SU-DHL-6 (cell line): ENCODE measurements at regions not wholly inside any gene's neighbourhood (a gene's known extent, or its start where the extent isn't known, plus 50 kb on each side); places are given as distances from the start of the nearest gene placed in this dataset.

ENCODE experiments used
- H2AFZ ChIP-seq: fragments of 200-600 bp; sonication (generic); 2 replicates; pipeline ENCODE4 v1.6.1; 2014; ENCODE audit warnings: low read depth, mild to moderate bottlenecking, moderate library complexity, mixed read lengths, antibody characterized with exemption, low read length; ENCODE audit not compliant: severe bottlenecking
- H3F3A ChIP-seq: fragments of 200-600 bp; shearing (Covaris generic); 2 replicates; pipeline ENCODE4 v1.6.0; 2016; ENCODE audit warnings: antibody characterized with exemption, mild to moderate bottlenecking; ENCODE audit not compliant: insufficient read depth
- H3K27ac ChIP-seq: fragments of 200-600 bp; sonication (generic); 2 replicates; pipeline ENCODE4 v1.5.1; 2016; ENCODE audit warnings: low read depth, mild to moderate bottlenecking, low read length, moderate library complexity, mixed read lengths
- H3K27me3 ChIP-seq: fragments of 200-600 bp; sonication (generic), shearing (Covaris generic); 2 replicates; pipeline ENCODE4 v1.6.0; 2014; ENCODE audit warnings: mild to moderate bottlenecking, low read length
- H3K36me3 ChIP-seq: fragments of 200-600 bp; sonication (generic); 2 replicates; pipeline ENCODE4 v1.6.1; 2014; ENCODE audit warnings: mild to moderate bottlenecking, low read length, mixed read lengths
- H3K4me2 ChIP-seq: fragments of 300-600, 200-600 bp; shearing (Covaris generic), sonication (generic); 2 replicates; pipeline ENCODE4 v1.6.0; 2014; ENCODE audit warnings: low read length, low read depth, mild to moderate bottlenecking; ENCODE audit not compliant: poor library complexity, severe bottlenecking
- H3K4me3 ChIP-seq: fragments of 200-600 bp; sonication (generic); 2 replicates; pipeline ENCODE4 v1.5.1; 2014; ENCODE audit warnings: antibody characterized with exemption, low read length, mild to moderate bottlenecking, mixed read lengths; ENCODE audit not compliant: insufficient read depth, poor library complexity, severe bottlenecking
- H3K79me2 ChIP-seq: fragments of 200-600 bp; sonication (generic); 2 replicates; pipeline ENCODE4 v1.6.1; 2014; ENCODE audit warnings: mild to moderate bottlenecking, low read length, moderate library complexity; ENCODE audit not compliant: insufficient read depth
- H3K9ac ChIP-seq: fragments of 200-600 bp; sonication (generic); 2 replicates; pipeline ENCODE4 v1.7.0; 2014; ENCODE audit warnings: mild to moderate bottlenecking, low read length
- H3K9me2 ChIP-seq: fragments of 200-600 bp; sonication (generic); replicated peaks from 2 replicates; pipeline ENCODE4 v1.6.1; 2014; ENCODE audit warnings: low read length; ENCODE audit not compliant: insufficient read depth
- H3K9me3 ChIP-seq: fragments of 200-600 bp; sonication (generic); 2 replicates; pipeline ENCODE4 v1.6.1; 2014; ENCODE audit warnings: low read length, mixed read lengths; ENCODE audit not compliant: insufficient read depth
- H4K20me1 ChIP-seq: fragments of 200-600 bp; sonication (generic); 2 replicates; pipeline ENCODE4 v1.6.1; 2014; ENCODE audit warnings: low read depth, mild to moderate bottlenecking, antibody characterized with exemption, low read length, moderate library complexity, mixed read lengths
- CTCF ChIP-seq: fragments of 200-600 bp; sonication (generic); IDR thresholded peaks from one replicate; pipeline ENCODE4 v1.5.1; 2017; ENCODE audit warnings: antibody characterized with exemption, mild to moderate bottlenecking, low read length, moderate library complexity; ENCODE audit not compliant: insufficient read depth, poor library complexity, severe bottlenecking
- EZH2phosphoT487 ChIP-seq: fragments of 200-600 bp; sonication (generic), shearing (Covaris generic); conservative IDR thresholded peaks from 2 replicates; pipeline ENCODE4 v1.6.1; 2018; ENCODE audit warnings: mild to moderate bottlenecking, antibody characterized with exemption, low read length, moderate library complexity, mixed read lengths

GRCh38 chr12:131543040-131543439 is 167.8 kb upstream of the SFSWAP start:
- Histone ChIP-seq H3K27ac (no peak overlapping the region), H3K79me2 (no peaks in the 10 kb centered on the region), H3K36me3 (no peaks in the 10 kb centered on the region), H3K9me2 (no peaks in the 10 kb centered on the region), H3K9ac (no peak overlapping the region), H3F3A (no peaks in the 10 kb centered on the region), H2AFZ (no peak overlapping the region), H3K9me3 (no peaks in the 10 kb centered on the region), H3K27me3 (no peaks in the 10 kb centered on the region), H4K20me1 (no peaks in the 10 kb centered on the region), H3K4me3 (no peak overlapping the region), H3K4me2 (no peak overlapping the region)
- TF ChIP-seq CTCF (no peak), EZH2phosphoT487 (no peak)

- Histone ChIP-seq H3K9me3 (no peaks in the 10 kb centered on the region), H4K20me1 (no peaks in the 10 kb centered on the region), H3K4me2 (no peak overlapping the region), H3K27me3 (no peaks in the 10 kb centered on the region), H3K4me3 (no peak overlapping the region), H3K79me2 (no peaks in the 10 kb centered on the region), H3K9ac (no peak overlapping the region), H3K9me2 (no peaks in the 10 kb centered on the region), H3K36me3 (no peaks in the 10 kb centered on the region), H2AFZ (no peak overlapping the region), H3K27ac (no peak overlapping the region), H3F3A (no peaks in the 10 kb centered on the region)
- TF ChIP-seq EZH2phosphoT487 (no peak), CTCF (no peak)
Measured at GRCh38 chr12:131547555-131547954, 163.3 kb upstream of the SFSWAP start.

- no peaks in the 10 kb centered on the region for H3K36me3 ChIP-seq
- no peaks in the 10 kb centered on the region for H3K79me2 ChIP-seq
- no peaks in the 10 kb centered on the region for H3K9me2 ChIP-seq
- no peaks in the 10 kb centered on the region for H3K9me3 ChIP-seq
- H3K9ac ChIP-seq, result no peak overlapping the region
- no peak overlapping the region for H3K4me3 ChIP-seq
- H3K4me2 ChIP-seq, result no peak overlapping the region
- TF ChIP-seq EZH2phosphoT487 (no peak), CTCF (no peak)
- no peak overlapping the region for H3K27ac ChIP-seq
- no peaks in the 10 kb centered on the region for H3K27me3 ChIP-seq
- no peak overlapping the region for H2AFZ ChIP-seq
- no peaks in the 10 kb centered on the region for H3F3A ChIP-seq
- H4K20me1 ChIP-seq, result no peaks in the 10 kb centered on the region
Measured at GRCh38 chr12:131550121-131550520, 160.8 kb upstream of the SFSWAP start.
